Neural cell (in vitro differentiated cells): ENCODE measurements at regions not wholly inside any gene's neighbourhood (a gene's known extent, or its start where the extent isn't known, plus 50 kb on each side); places are given as distances from the start of the nearest gene placed in this dataset.

ENCODE experiments used
- CTCF ChIP-seq: fragments of 450-650 bp; IDR thresholded peaks from 2 replicates; pipeline ENCODE4 v1.5.1; 2014; ENCODE audit warnings: antibody characterized with exemption, mild to moderate bottlenecking, moderate library complexity; ENCODE audit not compliant: poor library complexity, severe bottlenecking
- EP300 ChIP-seq: fragments of 450-650 bp; conservative IDR thresholded peaks from 2 replicates; pipeline ENCODE4 v1.6.1; 2014; ENCODE audit warnings: antibody characterized with exemption, mild to moderate bottlenecking, moderate library complexity; ENCODE audit not compliant: poor library complexity, severe bottlenecking
- EZH2 ChIP-seq: fragments of 200-600, 300-800 bp; shearing (Covaris generic), sonication (generic); IDR thresholded peaks from 2 replicates; pipeline ENCODE4 v1.6.1; 2014; ENCODE audit warnings: antibody characterized with exemption, low read length, borderline replicate concordance, mild to moderate bottlenecking; ENCODE audit not compliant: insufficient read depth, poor library complexity, severe bottlenecking
- MXI1 ChIP-seq: fragments of 450-650 bp; conservative IDR thresholded peaks from 2 replicates; pipeline ENCODE4 v1.6.1; 2014; ENCODE audit warnings: antibody characterized with exemption, mild to moderate bottlenecking; ENCODE audit not compliant: poor library complexity, severe bottlenecking
- POLR2AphosphoS5 ChIP-seq: IDR thresholded peaks from 2 replicates; pipeline ENCODE4 v1.6.1; 2012
- RAD21 ChIP-seq: fragments of 450-650 bp; conservative IDR thresholded peaks from 2 replicates; pipeline ENCODE4 v1.6.1; 2014; ENCODE audit warnings: antibody characterized with exemption, mild to moderate bottlenecking, moderate library complexity
- REST ChIP-seq: IDR thresholded peaks from 2 replicates; pipeline ENCODE4 v1.6.1; 2012; ENCODE audit warnings: borderline replicate concordance
- SMC3 ChIP-seq: fragments of 450-650 bp; conservative IDR thresholded peaks from 2 replicates; pipeline ENCODE4 v1.6.1; 2014; ENCODE audit warnings: antibody characterized with exemption, mild to moderate bottlenecking, moderate library complexity; ENCODE audit not compliant: poor library complexity
- TAF1 ChIP-seq: IDR thresholded peaks from 2 replicates; pipeline ENCODE4 v1.6.1; 2012; ENCODE audit warnings: low read depth

GRCh38 chr2:142742371-142743214 is 134.9 kb upstream of the KYNU start:
- no peak for TF ChIP-seq EZH2
- no peak for TF ChIP-seq CTCF
- no peak for TF ChIP-seq TAF1
- no peak for TF ChIP-seq EP300
- TF ChIP-seq POLR2AphosphoS5 = no peak
- no peak for TF ChIP-seq REST
- no peak for TF ChIP-seq RAD21
- TF ChIP-seq MXI1 = no peak
- TF ChIP-seq SMC3 = no peak
